K562 (cell line): ENCODE measurements at regions not wholly inside any gene's neighbourhood (a gene's known extent, or its start where the extent isn't known, plus 50 kb on each side); places are given as distances from the start of the nearest gene placed in this dataset.

ENCODE experiments used
- ATAC-seq: fragments of 200-7000 bp; cut with Tn5 transposase; 3 replicates; pipeline ENCODE4 v1.9.1; 2020; ENCODE audit warnings: moderate library complexity
- BruUV-seq: library from RNA; stranded (reverse); fragments of 400-500 nt; replicated peaks from 2 replicates; lab custom pipeline; 2021; lab: Mats Ljungman, UMichigan
- CTCF ChIA-PET: fragments of 300-600 bp; formaldehyde crosslinking; extraction: SDS; loops from one replicate; lab custom pipeline; 2021; ENCODE audit warnings: low intra/inter-chr PET ratio; lab: Yijun Ruan, JAX
- POLR2A ChIA-PET: fragments of 300-600, 350-650 bp; sonication (Branson Sonifier 250); formaldehyde crosslinking; extraction: SDS; loops from one replicate; lab custom pipeline; 2021; ENCODE audit warnings: antibody characterized with exemption, inconsistent platforms; lab: Yijun Ruan, JAX
- DNase-seq, 4 experiments: peaks; one replicate each; pipeline versions ENCODE4 v3.0.0 to v3.0.0-alpha.2; 2011 to 2018; ENCODE audit warnings: low spot score in 3 of 4, mixed read lengths in 3 of 4; ENCODE audit errors: extremely low read depth in 1 of 4
- FAIRE-seq: peaks from 2 replicates; lab custom pipeline; 2011; peaks lifted over from hg19 to GRCh38; lab: Jason Lieb, UNC
- H2AFZ ChIP-seq: 2 replicates; pipeline ENCODE4 v1.6.0; 2011; ENCODE audit warnings: low read depth, low read length, control low read depth, inconsistent platforms
- H3K27ac ChIP-seq: fragments of 200-600 bp; 3 replicates; pipeline ENCODE4 v1.8.0; 2011; ENCODE audit warnings: low read depth, mild to moderate bottlenecking, control low read depth, inconsistent platforms, low read length, moderate library complexity, mixed read lengths; ENCODE audit errors: extremely low read depth
- H3K27me3 ChIP-seq, 2 experiments: fragments of 300-600 bp in 1 of 2; 2 replicates in 1 of 2; 3 replicates in 1 of 2; pipeline versions ENCODE4 v1.6.0 to v1.8.0; 2011; ENCODE audit warnings: inconsistent platforms in 2 of 2, low read length in 2 of 2, mild to moderate bottlenecking in 1 of 2, mixed read lengths in 1 of 2, moderate library complexity in 1 of 2; ENCODE audit not compliant: control insufficient read depth in 2 of 2, insufficient read depth in 2 of 2
- H3K36me3 ChIP-seq: fragments of 300-600 bp; 3 replicates; pipeline ENCODE4 v1.8.0; 2011; ENCODE audit warnings: mild to moderate bottlenecking, low read length, inconsistent platforms; ENCODE audit not compliant: control insufficient read depth, insufficient read depth
- H3K4me1 ChIP-seq, 2 experiments: fragments of 200-600 bp in 1 of 2; replicated peaks in 1 of 2; 2 replicates in 1 of 2; 3 replicates in 1 of 2; pipeline versions ENCODE4 v1.5.1 to v1.8.0; 2011; ENCODE audit warnings: inconsistent platforms in 2 of 2, low read length in 2 of 2, mild to moderate bottlenecking in 1 of 2, mixed read lengths in 1 of 2, moderate library complexity in 1 of 2; ENCODE audit not compliant: control insufficient read depth in 2 of 2, insufficient read depth in 2 of 2
- H3K4me2 ChIP-seq: 2 replicates; pipeline ENCODE4 v1.6.1; 2011; ENCODE audit warnings: low read length, control low read depth, inconsistent platforms, mixed read lengths; ENCODE audit not compliant: insufficient read depth
- H3K4me3 ChIP-seq: fragments of 200-600 bp; sonication (generic), shearing (Covaris generic); 2 replicates; pipeline ENCODE4 v1.5.1; 2016; ENCODE audit warnings: control low read depth, inconsistent platforms
- H3K79me2 ChIP-seq: fragments of 200-600 bp; 3 replicates; pipeline ENCODE4 v1.8.0; 2011; ENCODE audit warnings: low read length, inconsistent platforms; ENCODE audit not compliant: control insufficient read depth, insufficient read depth
- H3K9ac ChIP-seq, 2 experiments: 2 replicates each; pipeline versions ENCODE4 v1.6.0 to v1.6.1; 2011; ENCODE audit warnings: low read depth in 2 of 2, low read length in 2 of 2, control low read depth in 1 of 2, inconsistent platforms in 1 of 2, mild to moderate bottlenecking in 1 of 2, mixed read lengths in 1 of 2; ENCODE audit not compliant: insufficient read depth in 1 of 2
- H3K9me1 ChIP-seq: one replicate; pipeline ENCODE4 v1.6.0; 2011; ENCODE audit warnings: inconsistent platforms, mild to moderate bottlenecking, low read length, moderate library complexity; ENCODE audit not compliant: control insufficient read depth, insufficient read depth
- H3K9me3 ChIP-seq: replicated peaks from 2 replicates; pipeline ENCODE4 v1.5.1; 2011; ENCODE audit warnings: low read depth, low read length, inconsistent platforms; ENCODE audit not compliant: control insufficient read depth, insufficient read depth
- H4K20me1 ChIP-seq: replicated peaks from 2 replicates; pipeline ENCODE4 v1.6.1; 2011; ENCODE audit warnings: low read length, inconsistent platforms, mixed read lengths; ENCODE audit not compliant: control insufficient read depth, insufficient read depth
- ARID4B ChIP-seq: sonication (generic); formaldehyde crosslinking; IDR thresholded peaks from 2 replicates; pipeline ENCODE4 v1.8.0; 2022; ENCODE audit warnings: mild to moderate bottlenecking, missing genetic modification reagents
- CLOCK ChIP-seq: fragments of 250-450 bp; sonication (Bioruptor Pico); IDR thresholded peaks from 2 replicates; pipeline ENCODE4 v1.4.0; 2020; ENCODE audit warnings: mild to moderate bottlenecking, moderate library complexity, borderline replicate concordance
- POLR3G ChIP-seq: IDR thresholded peaks from 2 replicates; pipeline ENCODE4 v1.6.1; 2011; ENCODE audit not compliant: insufficient read length, insufficient replicate concordance; ENCODE audit errors: extremely low read depth
- RBM39 ChIP-seq: fragments of 200-400 bp; formaldehyde crosslinking; optimal IDR thresholded peaks from 2 replicates; pipeline ENCODE3; 2018; ENCODE audit warnings: low read depth, low read length
- RNF2 ChIP-seq: sonication (generic); IDR thresholded peaks from 2 replicates; pipeline ENCODE4 v1.6.1; 2016
- THAP12 ChIP-seq: fragments of 250-450 bp; sonication (Bioruptor Pico); IDR thresholded peaks from 2 replicates; pipeline ENCODE4 v1.9.0; 2021; ENCODE audit warnings: mild to moderate bottlenecking, inconsistent platforms
- ZNF174 ChIP-seq: fragments of 250-450 bp; sonication (Bioruptor Pico); IDR thresholded peaks from 2 replicates; pipeline ENCODE4 v1.4.0; 2020; ENCODE audit warnings: mild to moderate bottlenecking
- ZZZ3 ChIP-seq: fragments of 450-650 bp; IDR thresholded peaks from 2 replicates; pipeline ENCODE4 v1.6.1; 2016; ENCODE audit warnings: antibody characterized with exemption, mild to moderate bottlenecking, moderate library complexity
- WGBS: fragments of 100-300 bp; shearing (Covaris generic); methylation state at CpG from one replicate; pipeline ENCODE4 v1.1.6; 2016; ENCODE audit warnings: low coverage, mixed read lengths; ENCODE audit not compliant: insufficient coverage; ENCODE audit errors: missing lambda C conversion rate; 5-methylcytosine and 5-hydroxymethylcytosine counted together
- in situ Hi-C: fragments of 300-500 bp; cut with MboI; formaldehyde crosslinking; loops from 4 replicates; pipeline ENCODE4 v1.15.0; 2018; ENCODE audit warnings: inconsistent platforms, mixed read lengths
- intact Hi-C: fragments of 100-400 bp; cut with micrococcal nuclease; formaldehyde crosslinking; loops from 2 replicates; pipeline ENCODE4 v1.14.2; 2022

GRCh38 chr6:156111913-156112312 is 656.3 kb upstream of the NOX3 start:
- ChIA-PET CTCF (no interaction called here), POLR2A (no interaction called here)
- no peak overlapping the region for H3K4me2 ChIP-seq
- no peaks in the 10 kb centered on the region for H3K27me3 ChIP-seq
- intact Hi-C loops (no loop called here), in situ Hi-C loops (no loop called here)
- TF ChIP-seq ZZZ3, result no peak
- no peak for TF ChIP-seq RBM39
- no peak for TF ChIP-seq POLR3G
- no peak for TF ChIP-seq CLOCK (CRISPR knock-in tag)
- TF ChIP-seq THAP12, result no peak
- TF ChIP-seq ZNF174, result no peak
- no peak for TF ChIP-seq ARID4B (CRISPR knock-in tag)
- TF ChIP-seq RNF2, result no peak
- H2AFZ ChIP-seq, result no peak overlapping the region
- H4K20me1 ChIP-seq, result no peaks in the 10 kb centered on the region
- DNase-seq (no peak), FAIRE-seq (no peak), ATAC-seq (no peak)
- no peaks in the 10 kb centered on the region for H3K9me1 ChIP-seq
- H3K27ac ChIP-seq, result no peak overlapping the region
- H3K79me2 ChIP-seq, result no peaks in the 10 kb centered on the region
- 5% methylated on average over 10 of the region's 10 CpGs for WGBS
- no peaks in the 10 kb centered on the region for H3K4me1 ChIP-seq
- H3K9me3 ChIP-seq, result no peaks in the 10 kb centered on the region
- H3K36me3 ChIP-seq, result no peaks in the 10 kb centered on the region
- no peak overlapping the region for H3K9ac ChIP-seq
- no TSS peak for BruUV-seq
- no peak overlapping the region for H3K4me3 ChIP-seq
